ENCODE measurements at regions not wholly inside any gene's neighbourhood (a gene's known extent, or its start where the extent isn't known, plus 50 kb on each side); places are given as distances from the start of the nearest gene placed in this dataset.

DNA sequence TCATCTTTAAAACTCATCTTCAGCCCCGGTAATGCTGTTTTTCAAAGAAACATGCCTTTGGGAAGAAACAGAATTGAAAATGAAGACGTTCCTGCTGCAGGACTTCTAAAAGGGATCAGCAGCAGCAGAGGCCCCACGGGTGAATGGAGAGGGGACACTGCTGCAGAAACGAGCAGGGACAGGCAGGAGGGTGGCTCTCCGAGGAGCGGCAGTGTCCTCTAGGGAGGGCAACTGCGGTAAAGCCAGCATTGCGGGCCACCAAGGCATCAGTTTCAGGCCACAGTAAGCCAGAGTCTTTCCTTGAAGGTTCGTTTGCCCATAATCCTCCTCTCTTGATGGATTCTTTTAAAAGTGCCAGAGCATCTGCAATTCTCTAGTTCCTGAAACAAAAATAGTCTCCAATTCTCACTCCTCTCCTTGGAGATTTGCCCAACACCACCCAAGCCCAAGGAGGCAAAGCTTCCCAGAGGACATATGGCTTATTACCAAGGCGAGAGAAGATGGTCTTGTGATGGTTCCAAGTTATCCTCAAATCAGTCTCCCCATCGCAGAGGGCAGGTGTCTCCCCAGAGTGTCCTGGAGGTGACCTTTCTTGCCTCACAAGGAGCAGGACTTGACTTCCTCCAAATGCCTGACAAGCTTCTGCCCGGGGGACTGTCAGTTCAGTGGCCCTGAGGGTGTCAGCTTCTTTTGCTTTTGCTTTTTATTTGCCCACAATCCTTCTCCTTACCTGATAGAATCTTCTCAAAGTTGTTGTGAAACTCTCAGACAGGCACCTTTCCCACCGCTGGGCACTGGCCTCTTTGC is 341.1 kb upstream of the B3GAT1 start:
- no peak for DNase-seq (ENCODE audit: low read depth in 4 of 4, low spot score in 1 of 4)

DNA sequence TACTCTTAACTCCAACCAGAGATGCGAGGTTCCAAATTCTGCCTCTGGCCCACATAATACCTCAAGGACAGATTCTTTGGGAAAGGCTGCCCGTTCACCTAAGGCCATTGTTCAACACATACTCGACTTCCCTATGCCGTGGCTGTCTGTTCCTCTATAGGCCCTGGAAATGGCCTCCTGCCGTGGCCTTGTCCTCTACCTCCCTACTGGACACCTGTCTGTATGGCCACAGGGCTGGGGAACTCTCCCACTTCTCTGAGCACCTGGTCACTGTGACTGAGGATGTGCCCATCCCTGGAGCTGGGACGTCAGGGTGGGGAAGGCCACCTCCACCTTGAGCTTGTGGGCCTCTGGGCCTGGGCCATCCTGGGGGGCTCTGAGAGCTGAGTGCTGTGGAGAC is 340.5 kb upstream of the B3GAT1 start:
- no peak for DNase-seq (ENCODE audit: low read depth in 4 of 4, low spot score in 1 of 4)

DNA sequence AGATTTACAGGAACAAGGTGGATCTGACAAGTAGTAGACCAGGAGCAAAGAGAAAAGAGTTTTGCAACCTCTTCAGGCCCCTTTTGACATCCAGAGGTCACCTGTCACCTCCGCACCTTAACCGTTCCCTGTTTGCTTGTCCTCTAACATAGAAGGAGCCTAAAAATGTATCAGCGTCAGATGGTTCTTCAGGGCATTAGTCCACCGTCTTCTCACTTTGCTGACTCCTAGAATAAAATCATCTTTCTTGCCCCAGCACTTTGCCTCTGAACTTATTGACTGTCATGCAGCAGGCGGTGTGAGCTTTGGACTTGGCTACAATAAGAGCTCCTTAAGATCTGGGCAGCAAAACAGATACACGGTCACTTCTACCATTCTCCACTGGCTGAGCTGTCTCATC is 339.7 kb upstream of the B3GAT1 start:
- no peak for DNase-seq (ENCODE audit: low read depth in 4 of 4, low spot score in 1 of 4)

DNA sequence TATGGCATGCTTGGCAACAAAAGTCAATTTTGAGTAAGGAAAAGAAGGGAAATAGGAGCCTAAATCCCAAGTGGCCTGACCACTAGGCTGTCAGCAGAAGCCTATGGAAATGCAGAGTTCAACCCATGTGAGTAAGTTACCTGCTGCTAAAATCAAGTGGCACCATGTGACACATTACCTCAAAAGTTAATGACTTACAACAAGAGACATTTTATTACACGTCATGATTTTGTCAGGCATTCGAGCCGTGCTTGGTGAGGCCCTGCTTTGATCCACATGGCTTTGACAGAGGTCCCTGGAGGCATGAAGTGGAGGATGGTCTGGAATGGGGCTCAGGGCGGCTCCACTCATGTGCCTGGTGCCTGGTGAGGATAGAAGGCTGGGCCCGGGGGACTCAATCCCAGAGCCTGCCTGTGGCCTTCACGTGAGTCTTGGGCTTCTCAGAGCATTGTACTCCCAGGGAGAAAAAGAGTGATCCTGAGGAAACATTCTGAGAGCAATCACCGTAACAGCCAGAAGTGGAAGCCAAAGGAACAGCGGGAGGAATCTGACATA is 339.1 kb upstream of the B3GAT1 start:
- no peak for DNase-seq (ENCODE audit: low read depth in 4 of 4, low spot score in 1 of 4)

DNA sequence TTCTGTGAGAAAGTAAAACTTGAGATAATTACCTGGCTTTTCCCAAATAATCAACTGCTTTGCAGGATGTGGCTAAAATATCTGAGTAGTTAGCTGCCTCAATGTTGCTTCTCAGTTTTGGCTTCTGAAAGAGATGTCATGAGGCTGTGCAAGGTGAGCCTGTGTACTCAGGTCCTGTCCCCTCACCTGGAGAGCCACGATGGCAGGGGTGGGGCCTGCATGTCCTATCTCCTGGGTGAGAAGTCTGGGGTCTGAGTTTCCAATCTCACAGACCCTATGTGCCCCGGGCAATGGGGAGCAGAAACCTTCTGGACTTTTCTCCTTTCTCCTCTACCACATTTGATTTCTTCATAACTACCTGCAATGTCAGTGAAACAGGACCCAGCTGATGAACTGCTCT is 338.6 kb upstream of the B3GAT1 start:
- no peak for DNase-seq (ENCODE audit: low read depth in 4 of 4, low spot score in 1 of 4)

DNA sequence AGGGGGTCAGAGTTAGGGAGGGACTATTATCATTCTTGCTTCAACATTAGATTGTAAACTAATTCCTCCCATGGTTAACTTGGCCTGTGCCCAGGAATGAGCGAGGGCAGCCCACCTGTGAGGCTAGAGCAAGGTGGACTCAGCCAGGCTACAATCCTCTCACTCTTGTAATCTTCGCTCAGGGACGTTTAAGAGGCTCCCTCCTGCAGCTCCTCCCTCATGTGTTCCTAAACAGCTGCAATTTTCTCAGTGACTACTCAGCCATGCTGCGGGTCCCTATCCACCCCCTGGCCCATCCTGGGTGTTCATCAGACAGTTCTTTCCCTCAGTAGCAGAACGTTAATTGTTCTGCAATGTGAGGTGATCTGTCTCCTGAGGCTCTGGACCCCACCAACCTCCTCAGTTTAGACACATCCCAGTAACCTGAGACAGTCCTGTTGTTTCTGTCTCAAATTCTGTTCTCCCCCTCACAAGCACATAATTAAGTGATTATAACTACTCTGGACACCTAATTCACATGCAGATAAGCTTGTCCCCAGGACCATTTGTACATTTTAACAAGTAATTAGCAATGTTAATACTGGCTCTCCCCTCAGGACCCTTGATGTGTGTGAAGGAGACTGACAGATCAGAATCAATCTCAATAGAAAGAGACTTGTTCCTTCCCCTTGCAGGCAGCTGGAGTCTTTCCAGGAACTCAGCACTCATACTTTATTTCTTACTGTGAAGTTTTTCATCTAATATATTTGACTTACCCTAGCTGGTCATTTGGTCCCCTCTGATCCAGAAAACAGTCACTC is 337.2 kb upstream of the B3GAT1 start:
- no peak for DNase-seq (ENCODE audit: low read depth in 4 of 4, low spot score in 1 of 4)

DNA sequence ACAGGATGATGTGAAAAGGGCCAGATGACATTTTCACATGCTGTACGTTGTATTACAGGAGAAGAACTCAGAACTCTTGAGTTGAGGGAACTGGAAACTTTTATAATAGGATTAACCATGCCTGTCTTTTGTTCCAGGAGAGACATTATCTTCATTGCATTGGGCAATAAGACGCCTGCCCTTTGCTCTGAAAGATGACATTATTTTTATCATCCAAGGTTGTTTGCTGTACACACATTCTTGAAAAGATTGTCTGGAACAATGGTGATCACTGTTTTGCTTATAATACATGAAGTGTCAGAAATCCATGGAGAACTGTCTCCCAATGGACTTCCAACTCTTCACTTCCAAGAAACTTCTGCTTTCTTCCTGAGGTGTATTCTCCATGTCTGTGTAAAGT is 334.6 kb upstream of the B3GAT1 start:
- DNase-seq (ENCODE audit: low read depth in 4 of 4, low spot score in 1 of 4): no peak

DNA sequence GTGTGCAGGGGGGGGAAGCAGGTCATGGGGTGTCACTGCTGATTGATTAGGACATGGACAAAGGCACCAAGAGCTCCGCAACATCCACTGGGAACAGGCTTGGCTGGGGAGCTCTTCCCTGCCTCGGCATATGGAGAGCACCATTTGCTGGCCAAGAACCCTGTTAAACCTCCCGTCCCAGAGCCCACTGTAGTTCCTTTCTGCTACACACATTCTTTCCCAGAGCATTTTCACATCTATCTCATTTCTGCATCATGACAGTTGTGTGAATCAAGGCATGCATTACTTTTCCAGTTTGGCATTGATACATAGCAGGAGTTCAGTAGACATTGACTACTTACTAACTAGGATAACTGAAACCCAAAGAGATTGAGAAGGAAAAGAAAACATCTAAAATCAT is 333.4 kb upstream of the B3GAT1 start:
- DNase-seq (ENCODE audit: low read depth in 4 of 4, low spot score in 1 of 4): no peak

DNA sequence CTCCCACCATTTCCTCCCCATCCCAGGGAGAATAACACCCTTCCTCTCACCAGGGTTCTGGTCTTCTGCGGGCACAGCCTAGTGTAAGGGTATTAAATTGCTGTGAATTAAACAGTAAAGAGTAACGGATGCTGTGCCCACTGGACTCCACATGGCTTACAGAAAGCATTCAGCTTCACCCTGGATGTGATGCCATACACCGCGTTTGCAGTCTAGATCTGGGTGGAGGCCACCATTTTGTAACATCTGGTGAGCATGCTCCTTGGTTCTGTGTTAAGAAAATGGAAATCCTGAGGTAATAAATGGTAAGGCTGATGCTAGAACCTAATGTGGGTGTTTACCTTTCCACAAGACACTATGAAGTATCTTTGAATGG is 331.8 kb upstream of the B3GAT1 start:
- DNase-seq (ENCODE audit: low read depth in 4 of 4, low spot score in 1 of 4): no peak

DNA sequence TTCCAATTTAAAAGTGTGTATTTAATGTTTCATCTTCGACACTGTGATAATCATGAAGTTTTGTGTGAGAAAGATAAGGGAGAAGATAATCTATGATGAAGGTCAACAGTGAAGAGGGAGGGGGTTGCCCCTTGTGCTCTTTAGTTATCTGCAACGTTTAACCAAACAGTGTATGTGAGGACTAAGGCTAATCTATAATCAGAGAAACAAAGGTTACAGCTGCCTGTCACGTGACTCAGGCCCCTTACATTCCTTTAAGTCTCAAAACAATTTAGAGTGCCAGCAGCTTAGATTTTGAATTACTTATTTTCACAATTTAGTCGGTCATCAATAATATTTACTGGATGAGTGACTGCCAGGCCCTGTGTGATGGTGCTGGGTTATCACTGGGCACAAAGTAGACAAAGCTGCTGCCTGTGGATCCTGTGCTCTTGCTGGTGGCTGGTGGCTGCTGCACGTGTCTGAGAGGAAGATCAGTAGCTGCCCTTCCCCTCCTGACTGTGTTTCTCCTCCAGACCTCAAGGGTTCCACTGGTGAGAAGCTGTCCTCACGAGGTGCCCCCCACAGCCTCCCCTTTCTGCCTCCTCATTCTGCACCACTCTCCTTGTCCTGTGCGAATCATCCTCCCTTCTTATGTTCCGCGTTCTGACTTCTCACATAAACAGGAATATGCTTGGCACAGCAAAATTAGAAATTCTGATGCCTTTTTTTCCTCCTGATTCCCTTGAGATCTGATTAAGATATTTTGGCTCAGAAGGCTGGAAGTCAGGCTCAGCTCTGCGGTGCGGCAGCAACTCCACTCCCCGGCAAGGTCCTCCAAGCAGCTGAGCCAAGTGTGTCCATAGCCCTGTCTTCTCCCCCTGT is 331.1 kb upstream of the B3GAT1 start:
- no peak for DNase-seq (ENCODE audit: low read depth in 4 of 4, low spot score in 1 of 4)

DNA sequence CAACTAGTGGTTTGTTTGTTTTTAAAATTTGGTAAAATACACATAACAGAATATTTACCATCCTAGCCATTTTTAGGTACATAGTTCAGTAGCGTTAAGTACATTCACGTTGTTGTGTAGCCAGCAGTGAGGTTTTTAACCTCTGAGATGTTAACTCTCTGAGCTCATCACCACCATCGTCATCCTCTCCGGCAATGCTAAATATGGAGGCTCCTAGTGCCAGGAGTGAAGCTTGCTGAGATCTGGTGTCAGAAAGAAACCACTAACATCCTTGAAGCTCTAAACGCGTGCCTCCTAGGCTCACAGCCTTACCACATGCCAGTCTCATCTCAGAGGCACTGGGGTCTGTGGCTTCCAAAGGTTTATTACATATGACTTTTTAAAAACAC is 330.2 kb upstream of the B3GAT1 start:
- no peak for DNase-seq (ENCODE audit: low read depth in 4 of 4, low spot score in 1 of 4)

DNA sequence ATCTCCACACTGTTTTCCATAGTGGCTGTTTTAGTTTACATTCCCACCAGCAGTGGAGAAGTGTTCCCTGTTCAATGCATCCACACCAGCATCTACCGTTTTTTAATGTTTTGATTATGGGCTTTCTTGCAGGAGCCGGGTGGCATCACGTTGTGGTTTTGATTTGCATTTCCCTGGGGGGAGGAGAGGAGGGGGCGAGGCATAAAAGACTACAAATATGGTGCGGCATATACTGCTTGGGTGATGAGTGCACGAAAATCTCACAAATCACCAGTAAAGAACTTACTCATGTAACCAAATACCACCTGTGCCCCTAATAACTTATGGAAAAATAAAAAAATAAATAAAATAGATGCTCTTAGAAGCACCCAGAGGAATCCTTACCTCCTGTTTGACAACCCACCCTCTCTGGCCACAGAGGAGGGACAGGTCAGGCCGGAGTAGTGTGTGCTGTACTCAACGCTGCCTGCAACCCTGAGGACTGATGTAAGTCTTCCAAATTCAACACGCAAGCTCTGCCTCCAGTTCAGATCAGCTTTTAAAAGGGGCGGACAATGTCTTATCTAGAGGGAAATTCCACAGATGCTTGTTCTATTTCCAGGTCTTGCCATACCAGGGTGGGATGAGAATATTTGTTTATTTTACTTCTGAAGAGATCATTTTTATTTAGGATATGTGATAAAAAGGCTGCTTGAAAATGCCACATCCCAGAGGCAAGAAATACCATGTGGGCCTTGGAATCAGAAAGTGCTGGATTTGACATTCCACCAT is 329.6 kb upstream of the B3GAT1 start:
- no peak for DNase-seq (ENCODE audit: low read depth in 4 of 4, low spot score in 1 of 4)

DNA sequence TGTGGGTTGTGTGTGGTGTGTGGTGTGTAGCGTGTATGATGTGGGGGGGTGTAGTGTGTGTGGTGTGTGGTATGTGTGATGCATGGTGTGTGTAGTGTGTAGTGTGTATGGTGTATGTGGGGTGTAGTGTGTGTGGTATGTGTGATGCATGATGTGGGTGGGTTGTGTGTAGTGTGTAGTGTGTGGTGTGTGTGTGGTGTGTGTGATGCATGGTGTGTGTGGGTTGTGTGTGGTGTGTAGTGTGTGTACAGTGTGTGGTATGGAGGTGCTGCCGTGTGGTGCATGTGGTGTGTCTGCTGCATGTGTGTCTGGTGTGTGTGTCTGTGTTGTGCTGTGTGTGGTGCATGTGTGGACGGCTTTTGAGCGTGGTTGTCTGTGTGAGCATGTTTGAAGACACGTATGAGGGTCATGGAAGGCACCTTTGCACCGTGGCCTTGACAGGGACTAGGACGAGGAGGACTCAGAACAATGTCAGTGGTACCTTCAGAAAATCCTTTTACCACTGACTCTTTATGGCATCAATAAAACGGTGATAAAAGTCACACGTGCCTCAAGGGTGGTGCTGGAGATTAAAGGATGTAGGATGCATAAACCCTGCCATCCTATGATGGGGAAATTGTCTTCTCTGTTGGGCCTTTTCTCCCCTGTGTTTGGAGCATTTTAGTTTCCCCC is 328.7 kb upstream of the B3GAT1 start:
- DNase-seq (ENCODE audit: low read depth in 4 of 4, low spot score in 1 of 4): no peak

DNA sequence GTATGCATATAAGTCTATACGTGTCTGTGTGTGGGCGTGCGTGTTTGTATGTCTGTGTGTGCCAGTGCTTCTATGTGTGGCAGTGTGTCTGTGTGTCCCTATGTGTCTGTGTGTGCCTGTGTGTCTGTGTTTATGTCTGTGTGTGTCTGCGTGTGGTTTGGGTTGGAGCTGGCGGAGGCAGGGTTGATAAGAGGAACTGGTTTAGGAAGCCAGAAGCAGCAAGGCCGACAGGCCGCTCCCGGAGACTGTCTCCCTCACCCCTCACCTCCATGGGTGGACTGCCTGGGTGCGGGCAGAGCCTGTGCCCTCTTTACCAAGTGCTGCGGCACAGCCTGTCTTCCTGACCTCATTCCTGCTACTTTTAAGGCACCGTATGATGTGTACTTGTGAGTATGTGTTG is 327.1 kb upstream of the B3GAT1 start:
- no peak for DNase-seq (ENCODE audit: low read depth in 4 of 4, low spot score in 1 of 4)

DNA sequence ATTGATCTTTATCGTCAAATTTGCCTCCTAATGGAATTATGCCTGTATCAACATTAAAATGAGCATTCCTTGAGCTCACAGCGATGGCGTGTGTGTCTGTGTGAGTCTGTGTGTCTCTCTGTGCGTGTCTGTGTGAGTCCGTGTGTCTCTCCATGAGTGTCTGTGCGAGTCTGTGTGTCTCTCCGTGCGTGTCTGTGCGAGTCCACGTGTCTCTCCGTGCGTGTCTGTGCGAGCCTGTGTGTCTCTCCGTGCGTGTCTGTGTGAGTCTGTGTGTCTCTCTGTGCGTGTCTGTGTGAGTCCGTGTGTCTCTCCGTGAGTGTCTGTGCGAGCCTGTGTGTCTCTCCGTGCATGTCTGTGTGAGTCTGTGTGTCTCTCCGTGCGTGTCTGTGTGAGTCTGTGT is 326.5 kb upstream of the B3GAT1 start:
- DNase-seq (ENCODE audit: low read depth in 4 of 4, low spot score in 1 of 4): no peak

DNA sequence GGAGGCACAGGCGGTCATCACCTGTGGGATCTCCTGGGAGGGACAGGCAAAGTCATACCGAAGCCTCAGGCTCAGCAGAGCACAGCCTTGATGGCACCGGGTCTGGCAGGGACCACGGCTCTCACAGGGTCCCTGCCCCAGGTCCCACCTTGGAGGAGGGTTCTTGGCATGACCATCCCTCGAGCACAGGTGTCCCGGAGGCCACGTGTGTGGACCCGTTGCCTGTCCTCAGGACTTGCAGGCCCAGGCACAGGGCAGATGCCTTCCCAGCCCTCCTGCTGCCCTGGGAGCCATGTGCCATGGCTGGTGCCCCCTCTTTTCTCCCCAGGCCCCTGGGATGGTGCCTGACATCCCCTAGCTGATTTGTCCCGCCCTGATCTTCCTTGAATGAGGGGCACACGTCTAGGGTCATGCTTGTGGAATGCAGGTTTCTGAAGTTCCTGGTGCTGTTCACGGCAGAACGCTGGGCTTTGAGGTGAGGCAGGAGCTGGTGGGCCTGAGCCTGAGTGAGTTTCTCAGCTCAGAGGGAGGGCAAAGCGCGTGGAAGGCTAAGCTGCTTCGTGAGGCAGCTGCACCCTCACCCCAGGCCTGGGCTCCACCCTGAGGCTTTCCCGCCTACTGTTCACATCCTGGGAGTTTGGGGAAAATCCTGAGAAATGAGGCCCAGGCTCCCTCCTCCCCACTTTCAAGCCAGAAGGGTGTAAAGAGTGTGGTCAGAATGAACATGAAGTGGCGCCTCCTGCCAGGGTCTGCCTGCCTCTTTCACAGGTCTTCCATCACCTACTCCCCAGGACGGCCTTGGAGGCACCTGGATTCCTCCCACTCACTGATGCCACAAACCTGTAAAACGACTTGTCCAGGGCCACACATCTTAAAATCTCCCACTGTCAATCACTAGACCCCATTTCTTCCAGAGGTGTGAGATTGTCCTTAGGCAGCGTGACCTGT is 325.8 kb upstream of the B3GAT1 start:
- no peak for DNase-seq (ENCODE audit: low read depth in 4 of 4, low spot score in 1 of 4)

DNA sequence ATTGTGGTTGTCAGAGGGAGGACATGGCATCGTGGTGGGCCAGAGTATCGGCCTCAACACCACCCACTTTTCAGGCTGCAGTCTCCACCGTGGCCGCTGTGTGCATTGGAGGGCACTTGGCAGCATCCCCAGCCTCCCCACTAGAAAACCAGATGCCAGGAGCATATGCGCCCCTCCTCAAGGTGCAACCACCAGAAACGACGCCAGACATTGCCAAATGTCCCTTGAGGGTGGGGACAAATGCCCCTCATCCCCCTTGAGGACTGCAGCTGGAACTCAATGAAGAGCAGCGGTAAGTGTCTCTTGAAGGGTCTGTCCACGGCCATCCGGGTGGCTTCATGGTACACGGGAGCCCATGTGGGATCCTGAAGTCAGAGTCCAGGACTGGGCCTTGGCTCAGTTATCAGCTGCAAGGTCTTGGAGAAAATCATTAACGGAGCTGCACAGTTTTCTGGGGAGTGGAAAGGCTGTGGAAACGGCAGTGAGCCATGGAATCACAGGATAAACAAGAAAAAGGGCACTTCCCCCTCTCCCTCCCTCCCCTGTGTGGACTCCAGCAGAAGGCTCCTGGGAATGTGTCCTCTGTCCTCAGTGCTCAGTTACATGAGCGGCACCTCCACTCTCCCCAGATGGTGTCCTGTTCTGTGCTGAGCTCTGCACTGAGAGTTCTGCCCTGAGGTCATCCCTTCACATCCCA is 324.4 kb upstream of the B3GAT1 start:
- DNase-seq (ENCODE audit: low read depth in 4 of 4, low spot score in 1 of 4): no peak

DNA sequence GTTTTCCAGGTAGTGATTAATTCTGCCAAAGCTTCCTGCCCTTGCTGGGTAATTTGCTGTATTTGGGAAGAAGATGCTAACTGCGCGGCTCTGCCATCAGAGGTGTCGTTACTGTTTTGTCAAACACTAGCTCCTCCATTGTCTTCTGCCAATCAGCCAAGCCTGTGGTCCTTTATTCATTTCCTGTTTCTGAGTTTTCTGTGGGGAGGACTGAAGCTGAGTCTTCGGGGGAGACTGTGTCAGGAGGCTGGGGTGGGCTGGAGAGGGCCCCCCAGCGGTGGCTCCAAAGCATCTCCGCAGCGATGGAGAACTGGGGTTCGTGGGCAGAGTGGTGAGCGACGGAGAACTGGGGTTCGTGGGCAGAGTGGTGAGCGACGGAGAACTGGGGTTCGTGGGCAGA is 322.9 kb upstream of the B3GAT1 start:
- no peak for DNase-seq (ENCODE audit: low read depth in 4 of 4, low spot score in 1 of 4)

All from stimulated activated CD4-positive, alpha-beta T cell treated with anti-CD3 and anti-CD28 coated beads, Interleukin-1b, Interleukin-23, amount 100 ng/mL, for 24 hours (primary cell).